ENCODE measurements at regions not wholly inside any gene's neighbourhood (a gene's known extent, or its start where the extent isn't known, plus 50 kb on each side); places are given as distances from the start of the nearest gene placed in this dataset.

GRCh38 chr17:54813896-54814295 lies 86.8 kb upstream of the TOM1L1 start:
- peak in 1 of 2 experiments; percentile 68 for DNase-seq (ENCODE audit: low read depth in 1 of 2, low spot score in 1 of 2)
- TF ChIP-seq JUND (IDR thresholded peaks at IDR 0.05; ENCODE audit: low read depth): no peak
- in situ Hi-C loops (cut with HindIII; ENCODE audit: low pct_unique_long_range_greater_than_20kb, low sequenced_read_pairs): no loop called here

GRCh38 chr17:54814371-54814770 lies 86.3 kb upstream of the TOM1L1 start:
- in situ Hi-C loops (cut with HindIII; ENCODE audit: low pct_unique_long_range_greater_than_20kb, low sequenced_read_pairs): no loop called here
- no peak for TF ChIP-seq JUND (IDR thresholded peaks at IDR 0.05; ENCODE audit: low read depth)
- DNase-seq (ENCODE audit: low read depth in 1 of 2, low spot score in 1 of 2): peak in 1 of 2 experiments; percentile 15

- no peak for DNase-seq (ENCODE audit: low read depth in 1 of 2, low spot score in 1 of 2)
- in situ Hi-C loops (cut with HindIII; ENCODE audit: low pct_unique_long_range_greater_than_20kb, low sequenced_read_pairs): no loop called here
- no peak for TF ChIP-seq JUND (IDR thresholded peaks at IDR 0.05; ENCODE audit: low read depth)
Measured at GRCh38 chr17:54834086-54834485, 66.6 kb upstream of the TOM1L1 start.

- in situ Hi-C loops (cut with HindIII; ENCODE audit: low pct_unique_long_range_greater_than_20kb, low sequenced_read_pairs): no loop called here
- no peak for TF ChIP-seq JUND (IDR thresholded peaks at IDR 0.05; ENCODE audit: low read depth)
Measured at GRCh38 chr17:54835015-54835414, 65.6 kb upstream of the TOM1L1 start.

GRCh38 chr17:54836723-54837462 lies 63.8 kb upstream of the TOM1L1 start:
- no peak for TF ChIP-seq JUND (IDR thresholded peaks at IDR 0.05; ENCODE audit: low read depth)
- no peak for DNase-seq (ENCODE audit: low read depth in 1 of 2, low spot score in 1 of 2)
- in situ Hi-C loops (cut with HindIII; ENCODE audit: low pct_unique_long_range_greater_than_20kb, low sequenced_read_pairs): no loop called here

More at GRCh38 chr17:54835015-54835414, 65.6 kb upstream of the TOM1L1 start:
- no peak for DNase-seq (ENCODE audit: low read depth in 1 of 2, low spot score in 1 of 2)

GRCh38 chr17:54838651-54839421 lies 61.8 kb upstream of the TOM1L1 start:
- TF ChIP-seq JUND (IDR thresholded peaks at IDR 0.05; ENCODE audit: low read depth): no peak
- in situ Hi-C loops (cut with HindIII; ENCODE audit: low pct_unique_long_range_greater_than_20kb, low sequenced_read_pairs): no loop called here
- no peak for DNase-seq (ENCODE audit: low read depth in 1 of 2, low spot score in 1 of 2)

GRCh38 chr17:54839447-54839846 lies 61.2 kb upstream of the TOM1L1 start:
- TF ChIP-seq JUND (IDR thresholded peaks at IDR 0.05; ENCODE audit: low read depth): no peak
- in situ Hi-C loops (cut with HindIII; ENCODE audit: low pct_unique_long_range_greater_than_20kb, low sequenced_read_pairs): no loop called here
- DNase-seq (ENCODE audit: low read depth in 1 of 2, low spot score in 1 of 2): no peak

- no peak for DNase-seq (ENCODE audit: low read depth in 1 of 2, low spot score in 1 of 2)
- TF ChIP-seq JUND (IDR thresholded peaks at IDR 0.05; ENCODE audit: low read depth): no peak
- in situ Hi-C loops (cut with HindIII; ENCODE audit: low pct_unique_long_range_greater_than_20kb, low sequenced_read_pairs): no loop called here
Measured at GRCh38 chr17:54840885-54841591, 59.6 kb upstream of the TOM1L1 start.

- TF ChIP-seq JUND (IDR thresholded peaks at IDR 0.05; ENCODE audit: low read depth): no peak
- no peak for DNase-seq (ENCODE audit: low read depth in 1 of 2, low spot score in 1 of 2)
- in situ Hi-C loops (cut with HindIII; ENCODE audit: low pct_unique_long_range_greater_than_20kb, low sequenced_read_pairs): no loop called here
Measured at GRCh38 chr17:54841656-54842055, 59.0 kb upstream of the TOM1L1 start.

- no peak for TF ChIP-seq JUND (IDR thresholded peaks at IDR 0.05; ENCODE audit: low read depth)
- in situ Hi-C loops (cut with HindIII; ENCODE audit: low pct_unique_long_range_greater_than_20kb, low sequenced_read_pairs): no loop called here
- DNase-seq (ENCODE audit: low read depth in 1 of 2, low spot score in 1 of 2): no peak
Measured at GRCh38 chr17:54844233-54844632, 56.4 kb upstream of the TOM1L1 start.

GRCh38 chr17:54848368-54848987 lies 52.2 kb upstream of the TOM1L1 start:
- no peak for TF ChIP-seq JUND (IDR thresholded peaks at IDR 0.05; ENCODE audit: low read depth)
- DNase-seq (ENCODE audit: low read depth in 1 of 2, low spot score in 1 of 2): no peak
- in situ Hi-C loops (cut with HindIII; ENCODE audit: low pct_unique_long_range_greater_than_20kb, low sequenced_read_pairs): no loop called here

GRCh38 chr17:54849660-54850059 lies 51.0 kb upstream of the TOM1L1 start:
- DNase-seq (ENCODE audit: low read depth in 1 of 2, low spot score in 1 of 2): no peak
- TF ChIP-seq JUND (IDR thresholded peaks at IDR 0.05; ENCODE audit: low read depth): no peak

More at GRCh38 chr17:54849660-54850059, 51.0 kb upstream of the TOM1L1 start:
- in situ Hi-C loops (cut with HindIII; ENCODE audit: low pct_unique_long_range_greater_than_20kb, low sequenced_read_pairs): no loop called here
